ENCODE measurements at regions not wholly inside any gene's neighbourhood (a gene's known extent, or its start where the extent isn't known, plus 50 kb on each side); places are given as distances from the start of the nearest gene placed in this dataset.

GRCh38 chr13:48181482-48182145, 51.4 kb upstream of the ITM2B start:
- no peak overlapping the region for H3K27ac ChIP-seq
- no peaks in the 10 kb centered on the region for H3K27me3 ChIP-seq (ENCODE audit: insufficient read depth, low read depth, severe bottlenecking)
- no peak overlapping the region for H3K4me3 ChIP-seq (ENCODE audit: low read depth, low read length)
- no peak for DNase-seq
- H3K36me3 ChIP-seq: no peaks in the 10 kb centered on the region
- no peak for TF ChIP-seq CTCF (IDR thresholded peaks at IDR 0.05; ENCODE audit: low read depth, low read length)
- H3K9me3 ChIP-seq (ENCODE audit: severe bottlenecking): no peaks in the 10 kb centered on the region

GRCh38 chr13:48178126-48178525, 54.9 kb upstream of the ITM2B start:
- H3K9me3 ChIP-seq (ENCODE audit: severe bottlenecking): no peaks in the 10 kb centered on the region
- no peak for TF ChIP-seq CTCF (IDR thresholded peaks at IDR 0.05; ENCODE audit: low read depth, low read length)
- H3K27me3 ChIP-seq (ENCODE audit: insufficient read depth, low read depth, severe bottlenecking): no peaks in the 10 kb centered on the region
- DNase-seq: no peak
- H3K27ac ChIP-seq: peak overlapping the region; percentile 70
- no peaks in the 10 kb centered on the region for H3K36me3 ChIP-seq
- no peak overlapping the region for H3K4me3 ChIP-seq (ENCODE audit: low read depth, low read length)

GRCh38 chr13:48176781-48177180, 56.2 kb upstream of the ITM2B start:
- H3K36me3 ChIP-seq: no peaks in the 10 kb centered on the region
- peak overlapping the region; percentile 58 for H3K27ac ChIP-seq
- H3K4me3 ChIP-seq (ENCODE audit: low read depth, low read length): no peak overlapping the region
- no peaks in the 10 kb centered on the region for H3K27me3 ChIP-seq (ENCODE audit: insufficient read depth, low read depth, severe bottlenecking)
- no peaks in the 10 kb centered on the region for H3K9me3 ChIP-seq (ENCODE audit: severe bottlenecking)
- DNase-seq: peak; percentile 37
- TF ChIP-seq CTCF (IDR thresholded peaks at IDR 0.05; ENCODE audit: low read depth, low read length): no peak

GRCh38 chr13:48175185-48175584, 57.8 kb upstream of the ITM2B start:
- no peaks in the 10 kb centered on the region for H3K9me3 ChIP-seq (ENCODE audit: severe bottlenecking)
- H3K4me3 ChIP-seq (ENCODE audit: low read depth, low read length): no peak overlapping the region
- DNase-seq: no peak
- H3K27me3 ChIP-seq (ENCODE audit: insufficient read depth, low read depth, severe bottlenecking): no peaks in the 10 kb centered on the region
- no peak for TF ChIP-seq CTCF (IDR thresholded peaks at IDR 0.05; ENCODE audit: low read depth, low read length)
- no peak overlapping the region for H3K27ac ChIP-seq
- no peaks in the 10 kb centered on the region for H3K36me3 ChIP-seq

GRCh38 chr13:48167866-48168265, 65.1 kb upstream of the ITM2B start:
- Histone ChIP-seq H3K4me3 (ENCODE audit: low read depth, low read length) (no peak overlapping the region), H3K27me3 (ENCODE audit: insufficient read depth, low read depth, severe bottlenecking) (no peaks in the 10 kb centered on the region), H3K9me3 (ENCODE audit: severe bottlenecking) (no peaks in the 10 kb centered on the region), H3K36me3 (no peaks in the 10 kb centered on the region), H3K27ac (peak overlapping the region; percentile 47)
- TF ChIP-seq CTCF (IDR thresholded peaks at IDR 0.05; ENCODE audit: low read depth, low read length): no peak
- peak; percentile 56 for DNase-seq

GRCh38 chr13:48165727-48166126, 67.3 kb upstream of the ITM2B start:
- H3K4me3 ChIP-seq (ENCODE audit: low read depth, low read length): no peak overlapping the region
- no peaks in the 10 kb centered on the region for H3K36me3 ChIP-seq
- TF ChIP-seq CTCF (IDR thresholded peaks at IDR 0.05; ENCODE audit: low read depth, low read length): no peak
- H3K27ac ChIP-seq: no peak overlapping the region
- no peaks in the 10 kb centered on the region for H3K27me3 ChIP-seq (ENCODE audit: insufficient read depth, low read depth, severe bottlenecking)
- H3K9me3 ChIP-seq (ENCODE audit: severe bottlenecking): no peaks in the 10 kb centered on the region
- DNase-seq: no peak

All from WERI-Rb-1 (cell line).